HUDEP-2 (cell line): ENCODE measurements at regions not wholly inside any gene's neighbourhood (a gene's known extent, or its start where the extent isn't known, plus 50 kb on each side); places are given as distances from the start of the nearest gene placed in this dataset.

Source experiments
- DNase-seq, 76 experiments: peaks; one replicate each; lab custom pipeline; 2025; ENCODE audit not compliant: unreplicated experiment in 76 of 76; lab: John Stamatoyannopoulos, UW

DNA sequence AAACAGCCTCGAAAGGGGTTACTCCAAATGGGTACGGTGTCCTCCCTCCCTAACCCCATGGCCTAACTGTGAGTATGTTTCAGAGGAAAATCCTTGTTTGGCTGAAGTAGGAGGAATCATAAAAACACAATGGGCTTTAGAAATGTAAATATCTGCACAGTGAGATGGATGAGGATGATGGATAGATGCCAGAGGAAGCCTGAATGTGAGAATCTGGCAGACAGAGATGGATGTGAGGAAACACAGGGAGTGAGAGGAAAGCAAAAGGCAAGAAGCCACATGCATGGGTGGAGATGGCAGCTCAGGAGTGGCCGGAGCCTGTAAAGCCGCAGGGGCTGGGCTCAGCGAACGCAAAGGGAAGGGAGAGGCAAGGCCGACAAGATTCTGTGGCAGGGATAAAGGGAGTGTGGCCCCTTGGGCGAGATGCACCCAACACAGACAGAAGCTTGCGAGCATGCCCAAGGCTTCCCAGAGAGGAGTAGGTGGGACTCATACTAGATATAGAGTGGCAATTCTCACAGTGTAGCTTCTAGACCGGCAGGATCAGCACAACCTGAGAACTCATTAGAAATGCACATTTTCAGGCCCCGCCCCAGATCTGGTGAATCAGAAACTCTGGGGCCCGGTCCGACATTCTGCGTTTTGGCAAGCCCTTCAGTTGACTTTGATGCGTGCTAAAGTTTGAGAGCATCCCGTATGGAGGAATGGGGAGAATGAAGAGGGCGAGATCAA, 237.3 kb upstream of the CADM1 start:
- DNase-seq, result no peak

DNA sequence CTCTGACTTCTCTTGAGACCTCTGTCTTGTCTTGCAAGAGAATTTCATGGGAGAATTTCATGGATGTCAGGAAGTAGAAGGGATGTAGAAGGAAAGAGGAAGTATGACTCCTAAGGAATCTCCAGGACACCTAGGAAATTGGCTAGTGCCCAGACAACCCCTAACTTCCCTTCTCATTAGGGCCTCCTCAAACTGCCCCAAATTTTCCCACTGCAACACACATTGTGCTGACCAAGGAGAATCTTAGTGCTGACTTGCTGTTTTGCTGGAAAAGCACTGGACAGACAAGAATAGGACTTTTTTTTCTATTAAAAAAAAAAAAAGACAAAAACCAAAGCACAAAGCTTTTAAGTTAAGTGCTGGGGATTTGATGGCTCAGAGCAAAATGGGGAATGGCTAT, 236.1 kb upstream of the CADM1 start:
- no peak for DNase-seq

GRCh38 chr11:115739878-115740277, 235.7 kb upstream of the CADM1 start:
- peak in 8 of 76 experiments; percentile 17 to 64 (median 36) for DNase-seq

- DNase-seq, result no peak
Observed at GRCh38 chr11:115739146-115739545, 234.9 kb upstream of the CADM1 start.

GRCh38 chr11:115737875-115738274, 233.7 kb upstream of the CADM1 start:
- no peak for DNase-seq

DNA sequence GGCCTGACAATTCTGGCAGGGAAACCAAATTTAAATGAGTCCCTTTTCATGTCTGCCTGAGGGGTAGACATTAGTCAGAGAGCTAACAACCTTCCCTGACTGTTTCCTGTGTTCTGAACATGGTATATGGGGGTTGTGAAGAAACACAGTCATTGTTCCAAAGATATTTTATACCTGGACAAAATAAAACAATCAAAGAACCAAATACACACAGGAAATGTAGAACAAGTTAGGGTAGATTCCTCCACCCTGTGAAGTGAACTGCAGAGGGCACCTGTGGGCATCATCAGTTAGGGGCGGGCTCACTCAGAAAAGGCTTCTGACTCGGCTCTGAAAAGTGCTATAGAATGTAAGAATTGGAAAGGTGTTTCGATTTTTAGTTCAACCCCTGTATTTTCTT, 231.9 kb upstream of the CADM1 start:
- no peak for DNase-seq

GRCh38 chr11:115724666-115725065, 220.5 kb upstream of the CADM1 start:
- DNase-seq, result no peak

- no peak for DNase-seq
Observed at GRCh38 chr11:115722711-115723110, 218.5 kb upstream of the CADM1 start.

- no peak for DNase-seq
Observed at GRCh38 chr11:115721296-115721995, 217.2 kb upstream of the CADM1 start.

DNA sequence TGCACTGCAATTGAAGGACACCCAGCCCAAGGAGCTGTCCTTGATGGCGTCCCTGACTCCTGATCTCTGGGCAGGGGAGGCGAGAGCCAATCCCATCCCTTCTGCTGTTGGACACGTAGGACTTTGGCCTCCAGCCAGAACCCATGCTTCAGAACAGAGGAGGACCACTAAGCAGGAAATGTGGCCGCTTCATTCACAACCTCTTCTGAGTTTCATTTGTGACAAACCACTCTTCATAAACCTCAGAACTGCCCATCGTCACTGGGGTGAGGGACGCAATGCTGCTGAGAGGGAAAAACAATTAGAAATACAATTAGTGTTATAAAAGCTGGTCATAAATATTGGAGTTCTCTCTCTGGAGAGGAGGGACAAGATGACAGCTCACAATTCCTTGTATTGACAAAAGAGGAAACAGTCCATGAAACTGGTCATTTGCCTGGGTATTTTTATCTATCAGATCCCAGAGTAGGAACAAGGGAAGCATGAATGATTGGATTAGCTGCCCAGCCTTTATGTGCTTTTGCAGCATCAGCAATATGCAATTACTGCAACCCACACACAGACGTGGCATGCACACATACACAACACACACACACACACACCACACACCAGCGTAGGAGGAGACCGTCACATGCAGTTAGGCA, 216.5 kb upstream of the CADM1 start:
- DNase-seq, result no peak

DNA sequence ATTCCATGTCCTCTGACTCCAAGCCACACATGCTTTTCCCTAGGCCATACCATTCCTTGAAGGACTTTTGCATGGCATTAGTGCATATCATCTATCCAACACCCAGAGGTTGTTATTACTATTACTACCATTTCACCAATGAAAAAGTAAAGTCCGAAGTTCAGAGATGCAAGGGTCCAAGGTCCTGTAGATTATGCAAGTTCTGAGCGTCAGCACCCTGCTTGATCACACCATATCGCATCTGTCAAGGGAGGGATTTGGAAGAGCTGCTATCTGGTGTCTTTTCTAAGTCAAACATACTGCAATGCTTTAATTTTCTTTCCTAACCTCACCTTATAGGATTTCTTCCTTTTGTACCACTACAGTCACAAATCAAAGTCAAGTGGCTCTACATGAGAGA, 214.7 kb upstream of the CADM1 start:
- DNase-seq, result no peak

GRCh38 chr11:115718106-115718505, 213.9 kb upstream of the CADM1 start:
- no peak for DNase-seq

DNA sequence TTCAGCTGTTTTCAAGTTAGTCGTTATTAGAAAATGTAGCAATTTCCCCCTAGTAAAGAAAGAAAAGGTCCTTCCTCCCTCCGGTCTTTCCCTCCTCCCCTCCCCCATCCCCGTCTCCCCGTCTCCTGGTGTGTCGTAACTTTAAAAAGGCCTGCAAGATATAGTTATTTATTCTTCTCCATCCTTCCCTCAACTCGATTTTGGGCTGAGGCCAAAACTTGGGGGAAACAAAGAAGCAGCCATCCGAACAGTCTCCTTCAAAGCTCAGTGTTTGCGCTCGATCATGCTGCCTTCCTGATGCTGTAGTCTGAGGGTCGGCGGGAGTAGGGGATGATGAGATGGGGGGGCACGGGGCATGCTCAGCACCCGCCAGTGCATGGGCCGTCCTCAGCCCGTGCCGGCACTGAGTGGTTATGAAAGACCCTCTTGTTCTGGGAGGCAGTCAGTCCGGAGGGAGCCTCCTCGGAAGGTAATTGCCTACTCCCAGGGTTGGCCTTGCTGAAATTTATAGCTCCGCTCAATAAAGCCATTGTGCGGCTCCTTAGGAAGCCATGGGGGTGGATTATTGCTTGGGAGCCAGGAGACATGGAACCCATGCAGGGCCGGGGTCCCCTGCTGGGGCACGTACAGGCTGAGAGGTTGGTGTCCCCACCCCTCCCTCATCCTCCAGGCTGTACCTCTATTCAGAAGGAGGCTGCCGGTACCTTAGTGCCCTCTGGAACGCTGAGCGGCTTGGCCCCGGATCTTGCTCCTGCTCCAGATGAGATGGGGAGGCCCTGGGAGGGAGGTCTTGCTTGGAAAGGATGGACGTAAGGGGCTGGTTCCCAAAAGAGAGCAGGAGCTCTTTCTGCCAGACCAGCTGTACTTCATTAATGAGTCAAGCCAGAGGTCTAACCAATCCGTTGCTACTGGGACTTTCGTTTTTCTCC, 212.7 kb upstream of the CADM1 start:
- DNase-seq, result no peak

- DNase-seq, result no peak
Observed at GRCh38 chr11:115716080-115716479, 211.9 kb upstream of the CADM1 start.

- DNase-seq, result no peak
Observed at GRCh38 chr11:115715251-115715770, 211.1 kb upstream of the CADM1 start.

DNA sequence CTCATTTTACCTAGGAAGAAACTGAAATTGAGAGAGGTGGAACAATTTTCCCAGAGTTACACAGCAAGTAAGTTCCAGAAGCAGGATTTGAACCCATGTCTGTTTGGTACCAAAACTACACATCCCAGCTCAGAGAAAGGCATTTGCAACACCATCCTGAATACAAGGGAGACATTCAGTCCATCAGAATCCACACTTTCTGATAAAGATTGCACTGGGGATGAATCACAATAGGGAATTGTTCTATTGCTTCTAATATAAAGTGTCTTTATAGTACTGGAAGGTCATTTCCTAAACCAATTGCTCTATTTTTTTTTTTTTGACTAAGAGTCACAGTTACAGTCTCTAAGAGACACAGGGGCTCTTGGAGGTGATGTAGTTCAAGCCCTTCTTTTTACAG, 208.1 kb upstream of the CADM1 start:
- DNase-seq, result no peak

GRCh38 chr11:115710980-115711379, 206.8 kb upstream of the CADM1 start:
- DNase-seq, result no peak

GRCh38 chr11:115710426-115710825, 206.2 kb upstream of the CADM1 start:
- DNase-seq, result no peak

- no peak for DNase-seq
Observed at GRCh38 chr11:115709297-115709696, 205.1 kb upstream of the CADM1 start.

GRCh38 chr11:115707180-115707905, 203.1 kb upstream of the CADM1 start:
- no peak for DNase-seq
